Endothelial cell of hepatic sinusoid (primary cell): ENCODE measurements at regions not wholly inside any gene's neighbourhood (a gene's known extent, or its start where the extent isn't known, plus 50 kb on each side); places are given as distances from the start of the nearest gene placed in this dataset.

Source experiments
- in situ Hi-C: cut with HindIII; loops from 2 replicates; pipeline ENCODE4 v1.10.0; 2017; ENCODE audit warnings: low sequenced_read_pairs

DNA sequence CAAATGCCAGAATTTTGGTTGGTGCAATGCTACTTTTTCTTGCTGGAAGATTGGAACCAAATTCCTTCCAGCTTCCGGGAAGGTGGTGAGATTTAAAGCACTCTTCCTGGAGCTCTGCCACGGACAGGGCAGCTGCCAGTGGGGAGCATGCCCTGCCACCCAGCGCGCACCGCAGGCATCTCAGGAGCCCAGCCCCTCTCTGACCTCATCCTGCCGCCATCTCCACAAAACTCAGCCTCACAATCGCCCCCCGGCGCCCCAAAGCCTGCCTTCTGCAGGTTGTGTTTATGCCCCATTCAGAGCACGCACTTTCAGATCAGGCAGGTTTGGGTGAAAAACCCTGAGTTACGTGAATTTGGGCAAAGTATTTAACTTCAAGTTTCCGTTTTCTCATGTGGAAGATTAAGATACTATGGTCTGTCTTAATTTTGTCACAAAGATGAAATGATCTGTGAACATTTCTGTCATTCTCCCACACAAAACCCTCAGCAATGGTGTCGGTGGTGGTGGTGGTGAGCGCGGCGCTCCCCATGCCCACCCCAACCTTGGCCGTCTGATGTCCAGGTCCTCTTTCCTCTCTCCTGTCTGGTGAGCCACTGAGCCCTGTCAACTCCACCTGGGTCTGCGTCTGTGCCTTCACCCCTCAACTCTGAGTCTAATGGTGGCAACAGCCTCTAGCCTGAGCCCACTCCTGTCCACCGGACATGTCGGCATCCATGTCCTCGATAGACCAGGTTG, 282.8 kb upstream of the SALL3 start:
- in situ Hi-C loops = no loop called here

DNA sequence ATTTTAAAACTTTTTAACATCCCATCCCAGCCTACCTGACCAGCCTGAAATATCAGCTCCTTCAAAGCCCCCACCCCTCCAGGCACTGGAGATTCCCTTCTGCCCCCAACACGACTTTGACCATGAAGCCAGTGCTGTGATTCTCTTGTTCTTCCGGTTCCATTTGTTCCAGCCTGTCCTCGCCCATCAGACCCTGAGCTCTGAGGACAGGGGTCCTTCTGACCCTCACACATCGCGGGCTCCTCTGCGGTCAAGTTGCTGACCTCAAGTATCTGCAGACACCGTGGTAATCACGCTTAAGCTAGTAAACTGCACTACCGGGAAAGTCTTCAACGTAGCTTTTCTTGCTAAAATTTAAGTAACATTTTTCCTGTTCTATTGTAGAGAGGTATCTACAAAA, 282.2 kb upstream of the SALL3 start:
- in situ Hi-C loops = no loop called here

DNA sequence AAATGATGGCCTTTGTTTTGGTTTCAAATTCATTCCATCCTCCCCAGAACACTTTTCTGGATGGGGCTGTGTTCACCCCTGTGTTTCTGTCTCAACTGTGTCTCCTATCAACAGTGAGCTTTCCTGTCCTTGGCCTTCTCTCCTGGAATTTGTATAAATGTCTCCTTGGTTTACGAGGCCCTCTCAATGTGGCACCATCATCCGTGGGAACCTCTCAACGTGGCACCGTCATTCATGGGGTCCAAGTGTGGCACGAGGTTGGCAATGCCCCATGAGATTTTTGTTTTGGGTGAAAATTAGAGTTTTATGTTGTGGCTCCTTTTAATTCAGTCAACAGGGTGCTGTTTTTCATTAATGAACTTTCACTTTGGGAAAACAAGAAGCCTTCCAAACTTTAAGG, 280.7 kb upstream of the SALL3 start:
- in situ Hi-C loops = no loop called here

DNA sequence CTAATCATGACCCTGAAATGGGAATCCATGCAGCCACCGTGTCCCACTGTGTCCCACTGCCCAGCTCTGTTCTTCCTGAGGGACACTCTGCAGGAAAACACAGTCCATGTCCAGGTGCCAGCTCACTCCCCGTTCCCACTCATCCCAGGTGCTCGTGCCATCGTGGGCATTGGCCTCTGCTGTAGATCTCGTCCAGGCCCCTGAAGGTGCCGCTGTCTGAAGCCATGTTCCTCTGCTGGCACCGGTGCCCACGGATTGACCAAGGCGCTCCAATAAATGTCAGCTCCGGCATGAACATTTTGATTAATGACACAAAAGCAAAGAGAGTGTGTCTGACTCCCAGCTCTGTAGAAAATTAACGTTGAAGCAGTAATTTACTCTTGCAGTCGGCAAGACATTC, 280.1 kb upstream of the SALL3 start:
- in situ Hi-C loops = no loop called here

DNA sequence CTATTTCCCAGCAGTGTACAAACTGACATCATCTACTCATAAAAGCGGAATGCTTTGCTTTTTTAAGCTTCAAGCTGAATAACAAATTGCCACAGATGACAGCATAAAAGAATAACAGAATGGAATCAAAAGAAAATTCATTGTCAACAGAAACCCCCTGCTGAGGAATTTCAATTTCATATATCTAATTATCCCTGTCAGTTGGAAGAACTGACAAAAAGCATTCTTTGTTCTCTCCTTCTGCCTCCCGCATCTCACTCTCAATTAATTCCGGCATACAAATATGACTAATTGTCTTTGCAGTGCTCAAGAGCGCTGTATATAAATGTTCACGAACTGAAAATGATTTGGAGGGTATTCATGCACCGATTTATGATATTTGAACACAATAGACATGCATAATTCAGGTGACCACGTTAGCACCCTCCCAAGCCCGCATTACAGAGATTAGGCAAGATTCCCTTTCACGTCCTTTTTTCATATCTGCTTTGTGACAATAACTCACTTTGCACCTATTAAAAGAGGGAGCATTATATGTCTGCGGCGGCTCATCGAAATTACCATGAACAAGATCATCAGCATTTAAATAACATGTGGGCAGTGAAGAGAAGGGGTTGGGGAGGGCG, 277.7 kb upstream of the SALL3 start:
- in situ Hi-C loops = loop anchor here (10.0 kb wide), 1 partner anchor 53 kb away; no protein-coding TSS in a partner anchor

DNA sequence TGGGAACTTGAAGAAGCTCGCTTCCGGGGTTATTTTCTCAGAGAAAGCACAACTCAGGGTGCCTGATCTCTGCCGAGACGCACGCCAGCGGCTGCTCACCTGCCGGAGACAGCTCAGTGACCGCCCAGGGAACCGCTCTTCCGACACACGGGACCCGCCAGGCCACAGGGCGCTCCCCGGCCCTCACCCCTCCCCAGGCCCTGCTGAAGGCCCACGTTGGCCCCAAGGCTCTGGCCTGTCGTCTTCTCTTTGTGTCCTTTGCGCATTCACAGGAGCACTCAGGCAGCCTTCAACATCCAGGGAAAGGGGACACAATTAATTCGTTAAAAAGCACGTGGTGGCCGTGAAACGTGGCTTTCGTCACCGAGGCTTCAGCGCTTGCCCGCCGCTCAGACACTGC, 276.3 kb upstream of the SALL3 start:
- in situ Hi-C loops = loop anchor here (10.0 kb wide), 1 partner anchor 52 kb away; no protein-coding TSS in a partner anchor

DNA sequence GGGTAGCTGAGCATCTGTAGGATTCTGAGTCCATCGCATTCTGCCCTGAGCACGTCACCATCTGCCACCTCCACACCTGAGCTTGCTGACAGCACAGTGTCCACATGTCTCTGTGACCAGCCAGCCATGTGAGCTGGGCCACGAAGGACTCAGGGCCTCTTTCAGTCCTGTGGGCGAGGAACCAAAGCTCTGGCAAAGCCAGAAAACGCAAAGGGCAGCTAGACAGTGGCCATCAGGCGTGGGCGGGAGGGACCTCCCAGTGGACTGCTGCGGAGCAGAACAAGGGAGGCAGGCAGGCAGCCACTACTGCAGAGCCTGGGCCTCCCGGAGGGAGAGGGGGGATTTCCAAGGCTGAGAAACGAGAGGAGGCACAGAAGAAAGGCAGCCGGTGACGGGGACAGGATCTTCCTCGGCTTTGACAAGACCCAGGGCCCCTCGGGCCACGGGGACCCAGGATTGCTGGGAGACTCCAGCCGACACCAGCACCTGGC, 274.6 kb upstream of the SALL3 start:
- in situ Hi-C loops = loop anchor here (10.0 kb wide), 1 partner anchor 50 kb away; no protein-coding TSS in a partner anchor

DNA sequence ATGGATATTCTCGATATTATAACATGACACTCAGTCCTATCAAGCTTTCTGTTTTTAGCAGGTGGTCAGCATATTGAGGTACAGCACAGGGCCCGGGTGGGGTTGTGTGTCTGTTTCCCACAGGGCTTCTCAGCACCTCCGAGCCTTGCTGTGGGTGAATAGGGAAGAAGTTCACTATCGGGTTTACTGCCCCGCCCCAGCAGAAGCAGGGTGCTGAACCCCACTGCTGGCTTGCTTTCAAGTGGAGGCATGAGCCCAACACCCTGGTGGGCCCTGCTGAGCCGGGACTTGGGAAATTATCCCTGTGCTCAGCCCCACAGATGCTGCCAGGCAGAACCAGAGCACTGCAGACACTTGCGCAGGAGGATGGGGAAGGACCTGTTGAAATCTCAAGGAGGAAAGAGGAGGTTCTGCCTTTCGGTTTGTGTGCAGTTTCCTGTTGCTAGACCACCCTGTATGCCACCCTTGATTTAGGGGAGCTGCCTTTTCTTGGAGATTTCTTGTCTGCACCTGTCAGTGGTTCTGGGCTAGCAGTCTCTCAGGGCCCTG, 270.3 kb upstream of the SALL3 start:
- in situ Hi-C loops = loop anchor here (10.0 kb wide), 1 partner anchor 45 kb away; no protein-coding TSS in a partner anchor

DNA sequence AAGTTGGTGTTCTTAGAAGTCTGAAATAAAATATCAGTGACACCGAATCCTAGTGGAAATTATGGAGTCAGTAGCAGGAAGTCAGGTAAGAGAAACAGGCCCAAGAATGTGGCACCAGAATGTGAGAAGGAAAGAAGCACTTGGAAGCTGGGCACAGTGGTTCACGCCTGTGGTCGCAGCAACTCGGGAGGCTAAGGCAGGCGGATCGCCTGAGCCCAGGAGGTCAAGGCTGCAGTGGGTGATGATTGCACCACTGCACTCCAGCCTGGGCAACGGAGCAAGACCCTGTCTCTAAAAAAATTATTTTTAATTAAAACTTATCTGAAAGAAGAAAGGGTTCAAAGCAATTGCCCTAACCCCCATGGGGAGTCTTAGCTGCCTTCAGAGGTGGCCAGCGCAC, 268.3 kb upstream of the SALL3 start:
- in situ Hi-C loops = no loop called here

DNA sequence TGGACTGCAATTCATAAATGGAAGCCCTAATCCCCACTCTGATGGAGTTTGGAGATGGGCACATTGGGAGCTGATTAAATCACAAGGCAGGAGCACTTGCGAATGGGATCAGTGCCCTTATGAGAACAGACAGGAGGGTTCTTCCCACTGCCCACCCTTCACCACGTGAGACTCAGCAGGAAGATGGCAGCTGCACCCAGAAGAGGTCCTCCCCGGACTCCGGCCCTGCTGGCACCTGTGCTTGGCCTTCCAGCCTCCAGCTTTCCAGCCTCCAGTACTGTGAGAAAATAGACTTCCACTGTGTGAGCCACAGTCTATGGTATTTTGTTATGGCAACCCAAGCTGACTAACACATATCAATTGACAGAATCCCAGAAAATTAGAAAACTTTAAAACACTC, 267.6 kb upstream of the SALL3 start:
- in situ Hi-C loops = no loop called here

DNA sequence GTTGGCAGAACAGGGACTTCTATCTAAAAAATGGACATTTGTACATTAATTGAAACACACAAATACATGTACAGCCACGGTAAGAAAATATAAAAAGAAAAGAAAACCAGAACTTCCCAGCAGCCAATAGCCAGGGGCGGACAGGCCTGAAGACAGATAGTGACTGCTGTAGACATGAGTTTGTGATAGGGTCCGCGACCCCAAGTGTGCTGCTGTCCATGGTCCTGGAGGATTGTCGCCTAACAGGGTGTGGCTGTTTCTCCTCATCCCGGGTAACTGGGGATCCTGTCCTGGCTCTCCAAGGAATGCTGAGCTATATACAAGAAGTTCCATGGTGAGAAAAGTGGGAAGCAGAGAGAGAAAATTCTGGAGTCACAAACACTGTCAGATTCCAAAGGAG, 266.5 kb upstream of the SALL3 start:
- in situ Hi-C loops = no loop called here

DNA sequence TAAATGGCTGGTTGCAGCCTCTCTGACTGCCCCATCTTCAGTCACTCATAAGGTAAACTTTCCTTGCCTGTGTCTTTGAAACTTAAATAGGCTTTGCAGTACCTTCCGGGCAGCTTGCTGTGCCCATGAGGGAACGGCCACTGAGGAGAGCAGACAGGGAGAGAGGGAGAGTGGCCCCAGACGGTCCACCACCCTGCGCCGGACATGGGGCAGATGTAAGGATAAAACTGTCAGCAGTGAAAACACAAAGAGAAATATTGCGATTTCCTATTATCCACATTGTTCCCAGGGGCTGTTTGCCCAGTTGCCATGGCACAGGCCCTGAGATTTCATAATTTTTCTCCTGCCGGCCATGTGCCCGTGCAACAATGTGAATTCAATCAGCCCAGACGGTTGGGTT, 265.9 kb upstream of the SALL3 start:
- in situ Hi-C loops = no loop called here

DNA sequence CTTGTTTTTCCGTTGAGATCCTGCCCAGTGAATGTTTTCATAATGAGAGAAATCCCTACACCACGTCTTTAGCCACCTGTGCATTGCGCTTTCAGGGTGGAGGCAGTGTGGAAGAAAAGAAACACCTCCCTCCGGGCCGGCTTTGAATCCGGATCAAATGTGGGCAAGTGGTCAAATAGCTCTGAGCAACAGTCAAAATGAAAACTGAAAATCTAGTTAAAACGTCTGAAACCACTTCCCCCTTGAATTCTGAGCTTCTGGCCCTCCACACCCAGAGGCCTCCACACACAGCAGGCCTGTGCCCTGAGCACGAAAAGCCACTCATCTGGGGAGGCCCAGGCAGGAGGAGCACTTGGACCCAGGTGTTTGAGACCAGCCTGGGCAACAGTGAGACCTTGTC, 263.6 kb upstream of the SALL3 start:
- in situ Hi-C loops = no loop called here

DNA sequence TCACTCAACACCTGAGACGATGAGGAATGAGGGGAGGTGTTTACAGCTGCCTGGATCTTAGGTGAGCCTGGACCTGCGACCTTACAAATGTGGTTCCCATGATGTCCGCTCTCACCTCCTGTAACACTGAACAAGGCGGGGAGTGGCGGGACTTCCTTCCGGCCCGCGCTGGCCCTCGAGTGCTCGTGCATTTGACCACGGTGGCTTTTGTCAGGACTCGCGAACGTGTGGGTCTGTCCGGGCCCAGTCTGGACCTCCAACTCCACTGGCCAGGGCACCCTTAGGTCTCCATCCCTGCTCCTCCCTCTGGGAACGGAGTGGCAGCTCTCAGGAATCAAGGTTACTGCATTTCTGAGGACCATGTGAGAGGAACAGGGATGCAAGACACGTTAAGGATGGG, 263.0 kb upstream of the SALL3 start:
- in situ Hi-C loops = no loop called here

DNA sequence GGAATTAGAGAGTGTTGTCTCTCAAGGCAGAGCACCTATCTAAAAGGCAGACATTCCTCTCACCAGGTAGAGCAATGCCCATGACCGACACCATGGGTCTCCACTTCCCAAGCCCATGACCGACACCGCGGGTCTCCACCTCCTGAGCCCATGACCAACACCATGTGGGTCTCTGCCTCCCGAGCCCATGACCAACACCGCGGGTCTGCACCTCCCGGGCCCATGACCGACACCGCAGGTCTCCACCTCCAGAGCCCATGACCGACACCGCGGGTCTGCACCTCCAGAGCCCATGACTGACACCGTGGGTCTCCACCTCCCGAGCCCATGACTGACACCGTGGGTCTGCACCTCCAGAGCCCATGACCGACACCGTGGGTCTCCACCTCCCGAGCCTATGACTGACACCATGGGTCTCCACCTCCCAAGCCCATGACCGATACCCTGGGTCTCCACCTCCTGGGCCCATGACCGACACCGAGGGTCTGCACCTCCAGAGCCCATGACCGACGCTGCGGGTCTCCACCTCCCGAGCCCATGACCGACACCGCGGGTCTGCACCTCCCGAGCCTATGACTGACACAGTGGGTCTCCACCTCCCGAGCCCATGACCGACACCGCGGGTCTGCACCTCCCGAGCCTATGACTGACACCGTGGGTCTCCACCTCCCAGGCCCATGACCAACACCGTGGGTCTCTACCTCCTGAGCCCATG, 262.4 kb upstream of the SALL3 start:
- in situ Hi-C loops = no loop called here

DNA sequence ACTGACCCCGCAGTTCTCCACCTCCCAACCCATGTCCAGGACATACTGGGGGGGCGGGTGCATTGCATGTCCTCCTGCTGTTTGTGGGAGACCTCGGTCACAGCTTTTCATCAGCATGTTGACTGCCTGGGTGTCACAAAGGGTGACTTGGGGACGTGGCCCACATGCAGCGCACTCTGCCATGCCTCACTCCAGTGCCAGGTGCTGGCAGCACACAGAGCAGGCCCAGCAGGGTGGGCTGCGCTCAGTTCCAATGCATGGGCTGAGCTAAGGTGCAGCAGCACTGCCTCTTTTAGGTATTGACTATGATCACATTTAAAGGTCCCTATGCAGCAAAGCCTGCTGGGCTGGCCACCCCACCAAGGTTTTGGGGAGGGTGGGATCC, 261.9 kb upstream of the SALL3 start:
- in situ Hi-C loops = no loop called here

DNA sequence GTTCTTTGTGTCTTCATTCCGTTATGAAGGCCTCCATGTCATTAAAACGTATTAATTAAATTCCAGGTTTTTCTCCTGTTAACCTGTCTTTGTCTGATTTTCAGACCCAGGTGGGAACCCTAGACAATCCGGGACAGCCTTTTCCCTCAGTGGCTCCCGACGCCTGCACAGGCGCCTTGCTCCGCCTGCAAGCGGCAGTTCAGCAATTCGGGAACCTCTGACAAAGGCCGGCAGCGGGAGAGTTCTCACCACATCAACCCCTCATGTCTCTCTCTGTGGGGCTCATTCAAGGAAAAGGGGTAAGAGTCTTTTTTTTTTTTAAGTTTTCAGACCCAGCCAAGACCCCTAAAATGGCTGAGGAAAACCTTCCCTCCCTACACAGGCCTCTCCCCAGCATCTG, 259.8 kb upstream of the SALL3 start:
- in situ Hi-C loops = no loop called here

DNA sequence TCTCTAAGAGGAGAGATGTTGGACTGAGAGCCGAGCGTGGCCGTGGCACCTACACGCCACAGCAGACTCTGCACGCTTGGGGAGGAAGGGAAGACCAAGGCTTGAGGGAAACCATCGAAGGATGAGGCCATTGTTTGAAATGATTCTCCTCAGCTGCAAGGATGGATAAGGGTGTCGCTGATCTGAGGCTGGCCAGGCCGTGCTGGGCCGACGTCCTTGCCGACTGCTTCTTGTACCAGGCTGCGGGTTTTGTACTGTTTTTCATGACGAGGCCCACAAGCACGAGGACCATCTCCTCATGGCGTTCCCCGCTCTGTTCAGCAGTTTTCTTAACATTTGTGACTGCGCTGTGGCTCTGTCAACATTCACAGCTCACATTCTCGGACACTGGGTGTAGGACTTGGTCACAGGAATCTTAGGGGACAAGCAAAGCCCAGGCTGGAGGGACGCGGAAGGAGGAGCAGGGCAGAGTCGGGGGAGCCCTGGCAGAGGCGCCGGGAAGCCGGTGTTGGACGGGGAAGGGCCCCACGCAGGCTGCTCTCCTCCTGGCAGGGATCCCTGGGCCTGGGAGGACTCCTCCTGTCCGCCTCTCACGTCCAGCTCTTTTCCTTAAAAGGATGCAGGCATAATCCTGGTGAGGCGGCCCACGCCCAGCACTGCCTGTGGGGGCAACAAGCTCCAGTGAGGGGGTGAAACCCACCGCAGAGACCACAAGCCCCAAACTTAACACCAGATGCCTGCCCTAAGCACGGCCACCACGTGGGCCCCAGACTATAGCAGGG, 259.0 kb upstream of the SALL3 start:
- in situ Hi-C loops = no loop called here

DNA sequence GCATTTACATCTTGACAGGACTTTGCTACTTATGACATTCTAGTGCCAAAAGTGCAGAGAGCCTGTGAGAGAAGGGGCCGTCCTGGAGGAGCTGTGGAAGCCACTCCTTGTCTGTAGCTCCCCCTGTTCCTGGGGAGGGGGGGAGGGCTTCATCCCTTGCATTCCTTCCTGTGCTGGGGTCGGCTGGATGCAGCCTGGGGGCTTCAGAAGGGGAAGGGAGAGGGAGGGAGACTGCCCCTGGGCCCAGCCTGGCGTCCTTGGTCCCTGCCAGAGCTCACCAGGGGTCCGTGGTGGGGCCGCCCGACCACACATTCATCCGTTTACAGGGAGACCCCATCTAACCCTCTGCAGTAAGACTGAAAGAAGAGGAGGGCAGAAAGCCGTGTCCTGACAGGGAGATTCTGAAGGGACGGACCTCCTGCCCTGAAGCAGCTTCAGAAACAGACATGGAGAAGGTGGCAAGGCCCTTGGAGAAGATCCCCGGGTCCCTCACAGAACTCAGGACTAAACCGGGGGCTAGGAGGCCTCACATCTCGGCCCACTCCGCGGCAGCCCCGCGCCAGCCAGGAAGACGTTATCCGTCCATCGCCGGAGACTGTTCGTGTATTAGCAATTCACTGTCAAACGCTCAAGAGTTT, 258.3 kb upstream of the SALL3 start:
- in situ Hi-C loops = no loop called here

DNA sequence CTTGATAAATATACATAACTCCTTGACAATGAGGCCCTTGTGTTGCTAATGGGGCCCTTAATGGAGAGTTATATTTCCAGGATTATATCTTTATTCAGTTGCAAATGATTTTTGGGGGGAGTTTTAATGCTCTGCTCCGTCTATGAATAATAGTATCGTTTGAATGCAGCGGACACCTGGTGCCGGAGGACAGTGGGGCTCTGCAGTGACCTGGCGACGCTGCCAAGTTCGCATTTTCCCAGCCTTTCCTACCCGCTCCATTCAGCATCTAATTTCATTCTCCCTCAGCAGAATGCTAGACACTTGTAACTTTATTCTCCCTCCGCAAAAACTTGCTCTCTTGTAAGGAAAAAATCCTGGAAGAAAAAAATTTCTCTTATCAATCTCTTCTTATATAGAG, 257.6 kb upstream of the SALL3 start:
- in situ Hi-C loops = no loop called here
